Esophagus (tissue), 2 donors: ENCODE measurements at regions not wholly inside any gene's neighbourhood (a gene's known extent, or its start where the extent isn't known, plus 50 kb on each side); places are given as distances from the start of the nearest gene placed in this dataset.
A peak's percentile ranks its signal among the peaks of the same experiment; 100 is the strongest.

Source experiments
- H3K27ac ChIP-seq, 2 donors: one replicate each; pipeline ENCODE4 v1.5.1; 2013; ENCODE audit warnings: low read depth in 2 of 2, mild to moderate bottlenecking in 2 of 2, inconsistent platforms in 1 of 2, low read length in 1 of 2, moderate library complexity in 1 of 2
- H3K27me3 ChIP-seq, 2 donors: one replicate each; pipeline ENCODE4 v1.6.1; 2013; ENCODE audit warnings: low read length in 2 of 2, control low read depth in 1 of 2, mild to moderate bottlenecking in 1 of 2; ENCODE audit not compliant: insufficient read depth in 2 of 2, control insufficient read depth in 1 of 2
- H3K36me3 ChIP-seq, 2 donors: one replicate each; pipeline ENCODE4 v1.6.1; 2013; ENCODE audit warnings: low read length in 1 of 2; ENCODE audit not compliant: control insufficient read depth in 2 of 2, insufficient read depth in 2 of 2
- H3K4me1 ChIP-seq, 2 donors: one replicate each; pipeline ENCODE4 v1.6.1; 2013; ENCODE audit warnings: low read length in 1 of 2; ENCODE audit not compliant: control insufficient read depth in 2 of 2, insufficient read depth in 2 of 2
- H3K4me3 ChIP-seq, 2 donors: one replicate each; pipeline ENCODE4 v1.5.1; 2013; ENCODE audit warnings: low read length in 2 of 2, mild to moderate bottlenecking in 2 of 2, low read depth in 1 of 2, moderate library complexity in 1 of 2
- H3K9me3 ChIP-seq, 2 donors: one replicate each; pipeline ENCODE4 v1.6.1; 2013; ENCODE audit warnings: mild to moderate bottlenecking in 2 of 2, low read depth in 1 of 2, low read length in 1 of 2, moderate library complexity in 1 of 2; ENCODE audit not compliant: control insufficient read depth in 2 of 2, insufficient read depth in 1 of 2
- WGBS, 2 donors: extraction: QIAGEN DNeasy Blood & Tissue Kit; methylation state at CpG; one replicate each; pipeline ENCODE4 v1.1.7; 2013; 5-methylcytosine and 5-hydroxymethylcytosine counted together
- donor health status: healthy with polysubstance abuse.
- donor health status: Bipolar disorder and iron deficiency.

DNA sequence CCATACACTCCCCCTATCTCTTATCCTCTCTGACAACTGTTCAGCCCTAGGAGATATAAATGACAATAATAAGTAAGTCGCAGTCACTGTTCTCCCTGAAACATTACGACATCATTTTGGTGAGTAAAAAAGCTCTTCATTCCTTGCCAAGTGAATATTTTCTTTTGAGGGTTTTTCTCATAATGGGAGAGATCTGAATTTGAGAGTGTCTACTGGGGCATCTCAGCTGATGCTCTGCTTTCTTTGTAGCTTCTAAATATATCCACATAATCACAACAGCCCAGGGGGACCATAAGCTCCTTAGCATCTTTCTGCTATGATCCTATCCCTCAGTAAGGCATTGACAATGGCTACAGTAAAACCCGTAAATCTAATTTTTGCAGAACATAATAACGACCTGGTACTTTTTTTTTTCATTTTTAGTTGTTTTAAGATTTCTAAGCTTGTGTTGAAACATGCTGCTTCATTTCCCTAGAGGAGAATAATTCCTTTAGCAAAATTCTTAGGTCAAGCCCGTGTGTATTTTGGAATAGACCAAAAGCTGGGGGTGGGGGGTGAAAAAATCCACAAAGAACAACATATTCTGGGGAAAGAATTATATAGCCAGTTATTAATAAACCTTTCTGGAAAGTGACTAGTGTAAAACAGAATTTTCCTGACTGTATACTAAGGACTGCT lies 78.1 kb upstream of the GPM6B start:
- no peaks in the 10 kb centered on the region for H3K36me3 ChIP-seq
- H3K9me3 ChIP-seq, result no peaks in the 10 kb centered on the region
- H3K27ac ChIP-seq, result no peak overlapping the region
- H3K27me3 ChIP-seq, result no peaks in the 10 kb centered on the region
- no peaks in the 10 kb centered on the region for H3K4me1 ChIP-seq
- H3K4me3 ChIP-seq, result no peak overlapping the region
- 51 to 75% methylated on average over 5 of the region's 5 CpGs for WGBS, 2 donors

DNA sequence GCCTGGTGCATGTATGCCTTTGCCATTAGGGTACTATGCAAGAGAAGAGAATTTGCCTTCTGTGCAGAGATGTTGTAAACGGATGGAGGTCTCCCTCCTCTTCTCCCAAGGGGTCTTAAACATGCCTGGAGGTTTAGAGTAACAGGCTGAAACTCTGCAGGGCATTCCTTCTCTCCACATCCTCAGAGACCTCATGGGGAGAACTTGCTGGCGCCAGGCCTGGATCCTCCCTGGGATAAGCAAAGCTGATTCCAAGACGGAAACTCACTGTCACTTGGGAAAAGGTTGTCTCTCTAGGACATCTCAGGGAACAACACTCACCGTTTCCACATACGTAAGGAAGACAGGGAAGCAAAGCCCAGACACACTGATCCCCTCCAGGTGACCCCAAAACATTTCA lies 76.9 kb upstream of the GPM6B start:
- WGBS, 2 donors, result 67 to 83% methylated on average over 5 of the region's 5 CpGs
- Histone ChIP-seq H3K4me1 (no peaks in the 10 kb centered on the region), H3K27me3 (peaks cover 0 to 2% of the 10 kb centered on the region in 2 donors), H3K4me3 (no peak overlapping the region), H3K36me3 (no peaks in the 10 kb centered on the region), H3K27ac (no peak overlapping the region), H3K9me3 (no peaks in the 10 kb centered on the region)

- Histone ChIP-seq H3K36me3 (no peaks in the 10 kb centered on the region), H3K4me1 (no peaks in the 10 kb centered on the region), H3K4me3 (no peak overlapping the region), H3K27ac (no peak overlapping the region), H3K27me3 (peaks cover 0 to 3% of the 10 kb centered on the region in 2 donors), H3K9me3 (no peaks in the 10 kb centered on the region)
- WGBS, 2 donors, result 87 to 90% methylated on average over 3 of the region's 3 CpGs
These were observed 76.0 kb upstream of the GPM6B start for GRCh38 chrX:13892856-13893255.

- Histone ChIP-seq H3K27me3 (peaks cover 0 to 3% of the 10 kb centered on the region in 2 donors), H3K27ac (peak overlapping the region in 1 of 2 donors; percentile 13)
- 64 to 72% methylated on average over 7 of the region's 7 CpGs for WGBS, 2 donors
These were observed 74.7 kb upstream of the GPM6B start for GRCh38 chrX:13891377-13892140.

DNA sequence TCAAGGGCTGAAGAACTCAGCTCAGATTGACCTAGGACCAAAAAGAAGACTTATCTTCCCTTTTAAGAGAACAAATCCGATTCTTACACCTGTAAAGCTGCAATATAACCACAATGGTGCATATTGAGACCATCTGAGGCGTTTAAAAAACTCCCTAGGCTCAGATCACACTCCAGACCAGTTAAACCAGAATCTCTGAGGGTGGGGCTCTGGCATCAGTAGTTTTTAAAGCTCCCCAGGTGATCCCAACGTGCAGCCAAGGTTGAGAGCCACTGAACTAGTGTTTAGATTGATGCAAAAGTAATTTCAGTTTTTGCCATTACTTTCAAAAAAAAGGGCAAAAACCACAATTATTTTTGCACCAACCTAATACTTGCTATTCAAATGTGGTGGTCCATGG lies 73.9 kb upstream of the GPM6B start:
- H3K27ac ChIP-seq, result peak overlapping the region in 1 of 2 donors; percentile 62
- no peaks in the 10 kb centered on the region for H3K4me1 ChIP-seq
- no peaks in the 10 kb centered on the region for H3K9me3 ChIP-seq
- 32 to 46% methylated on average over 3 of the region's 3 CpGs for WGBS, 2 donors
- H3K36me3 ChIP-seq, result no peaks in the 10 kb centered on the region
- H3K27me3 ChIP-seq, result peaks cover 0 to 3% of the 10 kb centered on the region in 2 donors
- no peak overlapping the region for H3K4me3 ChIP-seq

More at GRCh38 chrX:13891377-13892140, 74.7 kb upstream of the GPM6B start:
- H3K9me3 ChIP-seq, result no peaks in the 10 kb centered on the region
- H3K4me3 ChIP-seq, result no peak overlapping the region
- no peaks in the 10 kb centered on the region for H3K36me3 ChIP-seq
- H3K4me1 ChIP-seq, result no peaks in the 10 kb centered on the region

DNA sequence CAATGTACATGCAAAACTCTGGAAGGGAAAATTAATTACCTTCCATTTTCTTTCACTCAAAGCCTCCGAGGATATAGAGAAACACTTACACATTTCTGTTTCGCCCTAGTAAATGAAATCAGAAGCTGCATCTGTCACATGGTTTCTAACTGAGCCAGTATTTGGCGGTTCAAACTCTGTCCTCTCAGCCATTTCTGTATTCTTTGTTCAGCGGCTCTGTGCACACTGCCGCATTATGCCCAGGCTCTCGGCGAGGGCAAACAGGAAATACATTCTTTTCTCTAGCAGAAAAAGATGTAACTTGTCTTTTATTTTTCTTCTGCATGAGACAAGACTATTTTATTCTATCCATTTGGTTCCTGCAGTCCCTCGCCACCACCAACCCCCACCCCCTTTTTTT lies 71.4 kb upstream of the GPM6B start:
- Histone ChIP-seq H3K27ac (no peak overlapping the region), H3K27me3 (peaks cover 0 to 3% of the 10 kb centered on the region in 2 donors), H3K4me3 (no peak overlapping the region), H3K4me1 (no peaks in the 10 kb centered on the region), H3K36me3 (no peaks in the 10 kb centered on the region), H3K9me3 (no peaks in the 10 kb centered on the region)
- WGBS, 2 donors, result 62 to 74% methylated on average over 8 of the region's 8 CpGs

DNA sequence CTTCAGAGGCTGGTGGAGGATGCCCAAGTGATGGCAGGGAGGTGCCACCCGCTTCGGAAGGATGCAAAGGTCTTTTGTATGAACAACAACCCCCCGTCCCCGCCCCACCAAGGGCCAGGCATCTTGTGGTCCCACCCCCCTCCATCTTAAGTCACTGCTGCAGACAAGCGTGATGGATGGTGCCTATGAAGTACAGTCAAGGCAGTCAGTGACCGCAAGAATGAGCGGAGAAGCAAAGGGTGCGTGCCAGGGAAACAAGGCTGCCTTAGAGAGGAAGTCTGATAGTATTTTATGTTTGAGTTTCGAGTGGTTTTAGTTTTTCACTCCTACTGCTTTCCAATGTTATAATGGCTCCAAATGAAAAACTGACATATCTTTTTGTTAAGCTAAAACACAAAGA lies 68.7 kb upstream of the GPM6B start:
- H3K4me3 ChIP-seq, result no peak overlapping the region
- no peaks in the 10 kb centered on the region for H3K36me3 ChIP-seq
- H3K4me1 ChIP-seq, result no peaks in the 10 kb centered on the region
- 90 to 91% methylated on average over 9 of the region's 9 CpGs for WGBS, 2 donors
- H3K27me3 ChIP-seq, result peaks cover 0 to 3% of the 10 kb centered on the region in 2 donors
- H3K27ac ChIP-seq, result no peak overlapping the region
- no peaks in the 10 kb centered on the region for H3K9me3 ChIP-seq

DNA sequence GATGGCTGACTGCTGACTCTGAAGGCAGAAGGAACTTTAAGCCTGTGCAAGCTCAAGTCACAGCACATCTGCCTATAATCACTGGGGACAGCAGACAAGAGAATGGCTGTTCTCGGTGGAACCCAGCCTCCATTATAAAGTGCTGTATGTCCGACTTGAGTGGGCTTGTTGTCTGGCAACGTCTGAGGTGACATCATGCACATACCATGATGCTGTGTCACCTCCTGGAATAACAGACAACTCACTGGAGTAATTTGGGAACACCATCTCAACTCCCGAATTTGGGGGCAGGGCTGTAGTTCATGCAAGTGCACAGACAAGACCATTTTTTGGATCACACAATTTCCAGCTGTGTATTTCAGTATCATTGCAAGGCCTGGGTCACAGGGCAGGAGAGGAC lies 59.8 kb upstream of the GPM6B start:
- Histone ChIP-seq H3K4me1 (no peaks in the 10 kb centered on the region), H3K27ac (no peak overlapping the region), H3K9me3 (no peaks in the 10 kb centered on the region), H3K36me3 (no peaks in the 10 kb centered on the region), H3K4me3 (no peak overlapping the region), H3K27me3 (no peaks in the 10 kb centered on the region)
- WGBS, 2 donors, result 29 to 47% methylated on average over 4 of the region's 4 CpGs

DNA sequence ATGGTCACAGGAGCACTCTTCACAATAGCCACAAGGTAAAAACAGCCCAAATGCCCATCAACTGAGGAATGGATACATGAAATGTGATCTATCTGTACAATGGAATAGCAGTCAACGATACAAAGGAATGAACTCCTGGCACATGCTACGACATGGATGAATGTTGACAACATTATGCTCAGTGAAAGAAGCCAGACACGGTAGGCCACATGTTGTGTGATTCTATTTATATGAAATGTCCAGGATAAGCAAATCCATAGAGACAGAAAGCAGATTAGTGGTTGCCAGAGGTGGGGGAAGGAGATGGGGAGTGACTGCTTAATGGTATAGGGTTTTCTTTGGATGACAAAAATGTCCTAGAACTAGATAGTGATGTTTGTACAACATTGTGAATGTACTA lies 58.7 kb upstream of the GPM6B start:
- Histone ChIP-seq H3K4me3 (no peak overlapping the region), H3K36me3 (no peaks in the 10 kb centered on the region), H3K4me1 (no peaks in the 10 kb centered on the region), H3K9me3 (no peaks in the 10 kb centered on the region), H3K27me3 (no peaks in the 10 kb centered on the region), H3K27ac (no peak overlapping the region)
- 70% methylated on average over 3 of the region's 3 CpGs for WGBS, 2 donors

- Histone ChIP-seq H3K36me3 (no peaks in the 10 kb centered on the region), H3K4me1 (no peaks in the 10 kb centered on the region), H3K4me3 (no peak overlapping the region), H3K27me3 (peaks cover 0 to 5% of the 10 kb centered on the region in 2 donors), H3K27ac (no peak overlapping the region), H3K9me3 (no peaks in the 10 kb centered on the region)
These were observed 51.7 kb upstream of the GPM6B start for GRCh38 chrX:13868591-13868990.
